ENCODE measurements at regions not wholly inside any gene's neighbourhood (a gene's known extent, or its start where the extent isn't known, plus 50 kb on each side); places are given as distances from the start of the nearest gene placed in this dataset.

- TF ChIP-seq CTCF (IDR thresholded peaks at IDR 0.05; ENCODE audit: low read depth, low read length, missing input control) (no peak), JUND (IDR thresholded peaks at IDR 0.05) (no peak), MAX (IDR thresholded peaks at IDR 0.05) (no peak), ATF3 (IDR thresholded peaks at IDR 0.05) (no peak), TAF1 (conservative IDR thresholded peaks at IDR 0.05) (no peak), RAD21 (IDR thresholded peaks at IDR 0.05) (no peak), ZBTB33 (IDR thresholded peaks at IDR 0.05) (no peak), EGR1 (IDR thresholded peaks at IDR 0.05; ENCODE audit: low read depth in 2 of 2) (no peak), REST (IDR thresholded peaks at IDR 0.05) (no peak), NR2F2 (IDR thresholded peaks at IDR 0.05) (no peak), SP1 (IDR thresholded peaks at IDR 0.05) (no peak), YY1 (IDR thresholded peaks at IDR 0.05) (no peak)
These were observed 74.1 kb upstream of the TINAGL1 start for GRCh38 chr1:31502253-31502652.
